ENCODE measurements at regions not wholly inside any gene's neighbourhood (a gene's known extent, or its start where the extent isn't known, plus 50 kb on each side); places are given as distances from the start of the nearest gene placed in this dataset.

DNA sequence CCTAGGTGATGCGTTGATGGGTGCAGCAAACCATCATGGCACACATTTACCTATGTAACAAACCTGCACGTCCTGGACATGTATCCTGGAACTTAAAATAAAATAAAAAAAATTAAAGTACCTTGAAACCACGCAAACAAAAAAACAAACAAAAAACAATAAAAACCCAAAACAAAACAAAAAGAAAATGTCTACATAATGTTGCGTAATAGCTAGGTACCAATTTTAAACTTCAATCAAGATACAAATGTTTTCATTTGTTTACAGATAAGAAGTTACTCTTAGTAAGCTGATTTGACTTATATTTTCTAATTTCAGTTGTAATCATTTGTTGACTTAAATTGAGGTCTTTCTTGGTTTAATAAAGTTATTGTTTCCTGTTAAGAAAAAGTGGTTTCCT is 349.6 kb upstream of the KCNMB2 start:
- TF ChIP-seq, protein P1, sequence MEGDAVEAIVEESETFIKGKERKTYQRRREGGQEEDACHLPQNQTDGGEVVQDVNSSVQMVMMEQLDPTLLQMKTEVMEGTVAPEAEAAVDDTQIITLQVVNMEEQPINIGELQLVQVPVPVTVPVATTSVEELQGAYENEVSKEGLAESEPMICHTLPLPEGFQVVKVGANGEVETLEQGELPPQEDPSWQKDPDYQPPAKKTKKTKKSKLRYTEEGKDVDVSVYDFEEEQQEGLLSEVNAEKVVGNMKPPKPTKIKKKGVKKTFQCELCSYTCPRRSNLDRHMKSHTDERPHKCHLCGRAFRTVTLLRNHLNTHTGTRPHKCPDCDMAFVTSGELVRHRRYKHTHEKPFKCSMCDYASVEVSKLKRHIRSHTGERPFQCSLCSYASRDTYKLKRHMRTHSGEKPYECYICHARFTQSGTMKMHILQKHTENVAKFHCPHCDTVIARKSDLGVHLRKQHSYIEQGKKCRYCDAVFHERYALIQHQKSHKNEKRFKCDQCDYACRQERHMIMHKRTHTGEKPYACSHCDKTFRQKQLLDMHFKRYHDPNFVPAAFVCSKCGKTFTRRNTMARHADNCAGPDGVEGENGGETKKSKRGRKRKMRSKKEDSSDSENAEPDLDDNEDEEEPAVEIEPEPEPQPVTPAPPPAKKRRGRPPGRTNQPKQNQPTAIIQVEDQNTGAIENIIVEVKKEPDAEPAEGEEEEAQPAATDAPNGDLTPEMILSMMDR (IDR thresholded peaks at IDR 0.05; ENCODE audit: insufficient read depth, low read length, severe bottlenecking), result no peak
- DNase-seq (ENCODE audit: low read depth) (no peak), FAIRE-seq (no peak)
- no peak overlapping the region for H3K4me3 ChIP-seq (ENCODE audit: low read depth, low read length)
- no peaks in the 10 kb centered on the region for H3K27me3 ChIP-seq (ENCODE audit: control insufficient read depth, insufficient read depth, low read length)
- H3K36me3 ChIP-seq (ENCODE audit: control insufficient read depth, insufficient read depth, low read length), result no peaks in the 10 kb centered on the region

GRCh38 chr3:178189854-178190253 is 346.4 kb upstream of the KCNMB2 start:
- FAIRE-seq, result no peak

DNA sequence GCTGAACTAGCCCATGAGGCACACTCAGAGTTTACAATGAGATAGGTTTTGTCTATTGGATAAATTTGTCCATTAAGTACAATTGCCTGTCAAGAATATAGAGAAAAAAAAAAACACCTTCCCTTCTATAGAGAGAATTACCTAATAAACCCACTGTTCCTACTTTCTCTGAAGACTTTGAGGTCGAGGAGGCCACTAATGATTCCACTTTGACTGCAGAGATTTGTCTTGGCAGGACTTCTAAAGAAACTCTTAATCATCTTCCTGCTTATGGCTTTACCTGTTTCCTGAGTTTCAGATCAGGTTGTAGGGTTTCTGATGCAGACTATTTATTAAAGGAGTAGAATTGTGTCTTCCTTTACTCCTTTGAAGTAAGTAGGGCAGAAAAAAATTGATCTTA is 342.4 kb upstream of the KCNMB2 start:
- Histone ChIP-seq H3K27me3 (ENCODE audit: control insufficient read depth, insufficient read depth, low read length) (no peaks in the 10 kb centered on the region), H3K36me3 (ENCODE audit: control insufficient read depth, insufficient read depth, low read length) (no peaks in the 10 kb centered on the region), H3K4me3 (ENCODE audit: low read depth, low read length) (no peak overlapping the region)
- no peak for FAIRE-seq
- TF ChIP-seq, protein P1 (IDR thresholded peaks at IDR 0.05; ENCODE audit: insufficient read depth, low read length, severe bottlenecking), result no peak
- DNase-seq (ENCODE audit: low read depth), result peak; percentile 79

More at GRCh38 chr3:178189854-178190253, 346.4 kb upstream of the KCNMB2 start:
- Histone ChIP-seq H3K27me3 (ENCODE audit: control insufficient read depth, insufficient read depth, low read length) (no peaks in the 10 kb centered on the region), H3K4me3 (ENCODE audit: low read depth, low read length) (no peak overlapping the region), H3K36me3 (ENCODE audit: control insufficient read depth, insufficient read depth, low read length) (no peaks in the 10 kb centered on the region)
- no peak for DNase-seq (ENCODE audit: low read depth)
- TF ChIP-seq, protein P1 (IDR thresholded peaks at IDR 0.05; ENCODE audit: insufficient read depth, low read length, severe bottlenecking), result no peak

DNA sequence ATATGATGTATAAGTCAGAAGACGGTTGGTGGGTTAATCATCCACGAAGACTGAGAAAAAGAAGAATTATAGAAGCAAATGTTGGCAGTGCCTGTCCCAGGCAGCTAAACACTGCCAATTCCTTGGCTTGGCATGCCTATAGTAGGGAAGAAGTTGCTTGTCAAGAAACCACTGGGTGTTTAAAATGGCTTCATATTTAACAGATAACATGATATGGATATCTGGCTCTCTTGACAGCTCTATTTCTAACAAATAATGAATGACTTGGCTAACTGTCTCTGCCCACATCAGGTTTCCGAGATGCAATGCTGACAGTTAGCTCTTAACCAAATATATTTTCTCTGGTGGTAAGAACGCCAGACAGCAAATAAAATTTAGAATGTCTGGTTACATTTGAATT is 341.7 kb upstream of the KCNMB2 start:
- FAIRE-seq, result no peak
- no peak overlapping the region for H3K4me3 ChIP-seq (ENCODE audit: low read depth, low read length)
- TF ChIP-seq, protein P1 (IDR thresholded peaks at IDR 0.05; ENCODE audit: insufficient read depth, low read length, severe bottlenecking), result no peak
- no peaks in the 10 kb centered on the region for H3K27me3 ChIP-seq (ENCODE audit: control insufficient read depth, insufficient read depth, low read length)
- DNase-seq (ENCODE audit: low read depth), result no peak
- H3K36me3 ChIP-seq (ENCODE audit: control insufficient read depth, insufficient read depth, low read length), result no peaks in the 10 kb centered on the region

- FAIRE-seq, result no peak
- Histone ChIP-seq H3K36me3 (ENCODE audit: control insufficient read depth, insufficient read depth, low read length) (no peaks in the 10 kb centered on the region), H3K27me3 (ENCODE audit: control insufficient read depth, insufficient read depth, low read length) (no peaks in the 10 kb centered on the region), H3K4me3 (ENCODE audit: low read depth, low read length) (no peak overlapping the region)
- TF ChIP-seq, protein P1 (IDR thresholded peaks at IDR 0.05; ENCODE audit: insufficient read depth, low read length, severe bottlenecking), result no peak
- peak; percentile 79 for DNase-seq (ENCODE audit: low read depth)
Measured at GRCh38 chr3:178195824-178196223, 340.4 kb upstream of the KCNMB2 start.

DNA sequence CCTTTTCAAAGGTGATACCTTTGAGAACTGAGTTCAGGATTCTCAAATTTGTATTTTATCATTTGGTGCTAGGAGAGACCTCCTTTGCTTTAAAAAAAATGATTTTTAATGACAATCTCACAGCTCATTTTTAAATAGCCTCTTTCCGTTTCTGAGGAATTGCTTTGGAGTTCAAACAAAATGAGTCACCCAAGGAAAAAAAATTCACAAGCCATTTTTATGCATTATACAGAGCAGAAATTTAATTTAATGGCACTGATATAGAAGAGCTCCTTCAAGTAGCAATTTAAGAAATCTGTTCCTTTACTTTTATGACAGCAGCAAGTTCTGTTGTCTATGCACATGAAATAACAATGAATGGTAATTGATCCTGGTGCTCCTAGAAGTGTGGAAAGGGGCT is 337.9 kb upstream of the KCNMB2 start:
- Histone ChIP-seq H3K27me3 (ENCODE audit: control insufficient read depth, insufficient read depth, low read length) (no peaks in the 10 kb centered on the region), H3K36me3 (ENCODE audit: control insufficient read depth, insufficient read depth, low read length) (no peaks in the 10 kb centered on the region), H3K4me3 (ENCODE audit: low read depth, low read length) (no peak overlapping the region)
- DNase-seq (ENCODE audit: low read depth) (peak; percentile 33), FAIRE-seq (no peak)
- TF ChIP-seq, protein P1 (IDR thresholded peaks at IDR 0.05; ENCODE audit: insufficient read depth, low read length, severe bottlenecking), result no peak
